Activated B cell treated with CpG ODN at 0.5 μM for 24 hours (primary cell): ENCODE measurements at regions not wholly inside any gene's neighbourhood (a gene's known extent, or its start where the extent isn't known, plus 50 kb on each side); places are given as distances from the start of the nearest gene placed in this dataset.

ENCODE experiments used
- ATAC-seq: fragments of 200-7000 bp; cut with Tn5 transposase; one replicate; pipeline ENCODE4 v1.10.0; 2021; ENCODE audit warnings: low read depth, mild to moderate bottlenecking, moderate library complexity
- CTCF ChIA-PET: fragments of 350-600 bp; sonication (Branson Sonifier 250); formaldehyde crosslinking; loops from one replicate; lab custom pipeline; 2021; ENCODE audit warnings: antibody characterized with exemption; lab: Charles Lee
- POLR2A ChIA-PET: fragments of 350-600 bp; sonication (Branson Sonifier 250); formaldehyde crosslinking; loops from one replicate; lab custom pipeline; 2021; ENCODE audit warnings: antibody characterized with exemption; lab: Charles Lee
- DNase-seq: peaks from one replicate; pipeline ENCODE4 v3.0.0; 2022
- H3K27ac Mint-ChIP-seq: one replicate; pipeline ENCODE4 v1.8.0; 2020; ENCODE audit warnings: mixed read lengths
- H3K27me3 Mint-ChIP-seq: one replicate; pipeline ENCODE4 v1.8.0; 2021; ENCODE audit warnings: mixed read lengths
- H3K36me3 Mint-ChIP-seq: one replicate; pipeline ENCODE4 v1.8.0; 2021; ENCODE audit warnings: low read depth, mixed read lengths
- H3K4me1 Mint-ChIP-seq: one replicate; pipeline ENCODE4 v1.8.0; 2021; ENCODE audit warnings: mixed read lengths
- H3K4me3 Mint-ChIP-seq: one replicate; pipeline ENCODE4 v1.8.0; 2020; ENCODE audit warnings: mild to moderate bottlenecking, mixed read lengths
- H3K9me3 Mint-ChIP-seq: one replicate; pipeline ENCODE4 v1.8.0; 2020; ENCODE audit warnings: mixed read lengths
- intact Hi-C: fragments of 100-400 bp; cut with micrococcal nuclease; formaldehyde crosslinking; loops from one replicate; pipeline ENCODE4 v1.15.1; 2024
- TF ChIP-seq, protein P1 (sequence below): fragments of 200-600 bp; IDR thresholded peaks from one replicate; pipeline ENCODE4 v1.8.0; 2022; ENCODE audit warnings: antibody characterized with exemption, mild to moderate bottlenecking

DNA sequence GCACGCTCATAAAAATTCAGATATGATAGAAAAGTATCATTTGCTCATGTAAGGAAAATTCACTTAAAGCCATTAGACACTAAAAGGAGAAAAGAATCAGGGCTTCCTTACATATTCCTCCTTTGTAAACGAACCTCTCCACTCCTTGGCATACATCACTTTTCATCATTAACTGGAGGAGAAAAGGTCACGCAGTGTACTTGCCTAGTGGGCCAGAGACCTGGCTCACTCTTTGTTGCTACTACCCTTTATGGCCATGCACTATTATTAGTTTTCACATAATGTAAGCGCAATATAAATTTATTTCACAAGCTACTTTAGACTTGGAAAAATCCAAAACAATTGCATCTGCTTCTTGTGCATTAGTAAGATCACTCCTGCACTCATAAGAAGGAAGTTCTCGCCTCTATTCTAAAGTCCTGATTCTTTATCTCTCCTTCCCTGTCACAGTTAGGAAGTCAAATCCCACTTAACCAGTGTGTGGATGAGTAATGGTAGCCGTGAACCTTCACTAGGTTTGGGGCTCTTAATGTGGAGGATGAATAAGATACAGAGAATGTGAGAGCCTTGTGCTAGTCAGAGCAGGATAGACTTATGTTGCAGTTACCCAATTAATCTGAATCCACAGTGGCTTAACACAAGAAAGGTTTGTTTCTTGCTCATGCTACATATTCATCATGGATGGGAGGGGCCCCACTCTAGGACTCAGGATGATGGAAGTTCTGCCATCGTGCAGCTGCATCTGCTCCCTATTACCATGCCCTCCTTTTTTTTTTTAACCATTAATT is 115.0 kb upstream of the GLS start:
- TF ChIP-seq, protein P1, sequence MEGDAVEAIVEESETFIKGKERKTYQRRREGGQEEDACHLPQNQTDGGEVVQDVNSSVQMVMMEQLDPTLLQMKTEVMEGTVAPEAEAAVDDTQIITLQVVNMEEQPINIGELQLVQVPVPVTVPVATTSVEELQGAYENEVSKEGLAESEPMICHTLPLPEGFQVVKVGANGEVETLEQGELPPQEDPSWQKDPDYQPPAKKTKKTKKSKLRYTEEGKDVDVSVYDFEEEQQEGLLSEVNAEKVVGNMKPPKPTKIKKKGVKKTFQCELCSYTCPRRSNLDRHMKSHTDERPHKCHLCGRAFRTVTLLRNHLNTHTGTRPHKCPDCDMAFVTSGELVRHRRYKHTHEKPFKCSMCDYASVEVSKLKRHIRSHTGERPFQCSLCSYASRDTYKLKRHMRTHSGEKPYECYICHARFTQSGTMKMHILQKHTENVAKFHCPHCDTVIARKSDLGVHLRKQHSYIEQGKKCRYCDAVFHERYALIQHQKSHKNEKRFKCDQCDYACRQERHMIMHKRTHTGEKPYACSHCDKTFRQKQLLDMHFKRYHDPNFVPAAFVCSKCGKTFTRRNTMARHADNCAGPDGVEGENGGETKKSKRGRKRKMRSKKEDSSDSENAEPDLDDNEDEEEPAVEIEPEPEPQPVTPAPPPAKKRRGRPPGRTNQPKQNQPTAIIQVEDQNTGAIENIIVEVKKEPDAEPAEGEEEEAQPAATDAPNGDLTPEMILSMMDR = no peak

GRCh38 chr2:190766174-190766572 is 114.4 kb upstream of the GLS start:
- CTCF ChIA-PET = no interaction called here
- intact Hi-C loops = no loop called here
- DNase-seq = no peak
- POLR2A ChIA-PET = no interaction called here
- Mint-ChIP-seq H3K27me3 (no peaks in the 10 kb centered on the region), H3K9me3 (no peaks in the 10 kb centered on the region), H3K4me3 (no peak overlapping the region), H3K27ac (no peak overlapping the region), H3K4me1 (no peaks in the 10 kb centered on the region), H3K36me3 (no peaks in the 10 kb centered on the region)
- TF ChIP-seq, protein P1 = no peak
- no peak for ATAC-seq

More for the DNA sequence above, 115.0 kb upstream of the GLS start:
- no peak overlapping the region for H3K27ac Mint-ChIP-seq
- H3K4me3 Mint-ChIP-seq = no peak overlapping the region
- ChIA-PET CTCF (no interaction called here), POLR2A (no interaction called here)
- no peaks in the 10 kb centered on the region for H3K27me3 Mint-ChIP-seq
- H3K36me3 Mint-ChIP-seq = no peaks in the 10 kb centered on the region
- ATAC-seq (no peak), DNase-seq (no peak)
- H3K4me1 Mint-ChIP-seq = no peaks in the 10 kb centered on the region
- no peaks in the 10 kb centered on the region for H3K9me3 Mint-ChIP-seq
- intact Hi-C loops = no loop called here

DNA sequence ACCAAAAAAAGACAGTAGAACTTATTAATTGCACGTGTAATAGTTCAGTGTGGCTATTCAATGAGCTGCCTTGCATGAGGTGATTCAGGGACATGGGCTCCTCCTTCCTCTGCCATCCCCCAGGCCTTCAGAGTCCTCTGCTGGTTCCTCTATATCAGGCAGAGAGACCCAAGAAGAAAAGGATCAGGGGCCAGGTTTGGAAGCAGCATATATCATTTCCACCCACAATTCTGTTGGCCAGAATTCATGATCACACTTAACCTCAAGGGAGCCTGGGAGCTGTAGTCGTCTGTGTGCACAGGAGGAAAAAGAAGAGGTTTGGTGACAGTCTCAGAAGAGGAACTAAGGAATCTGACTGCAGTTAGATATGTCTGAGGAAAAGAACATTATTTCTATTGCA is 114.0 kb upstream of the GLS start:
- no peak overlapping the region for H3K4me3 Mint-ChIP-seq
- no peaks in the 10 kb centered on the region for H3K36me3 Mint-ChIP-seq
- TF ChIP-seq, protein P1 = no peak
- no peak for DNase-seq
- ChIA-PET POLR2A (no interaction called here), CTCF (no interaction called here)
- intact Hi-C loops = no loop called here
- H3K4me1 Mint-ChIP-seq = no peaks in the 10 kb centered on the region
- no peaks in the 10 kb centered on the region for H3K27me3 Mint-ChIP-seq
- H3K27ac Mint-ChIP-seq = no peak overlapping the region
- no peaks in the 10 kb centered on the region for H3K9me3 Mint-ChIP-seq
- ATAC-seq = no peak

DNA sequence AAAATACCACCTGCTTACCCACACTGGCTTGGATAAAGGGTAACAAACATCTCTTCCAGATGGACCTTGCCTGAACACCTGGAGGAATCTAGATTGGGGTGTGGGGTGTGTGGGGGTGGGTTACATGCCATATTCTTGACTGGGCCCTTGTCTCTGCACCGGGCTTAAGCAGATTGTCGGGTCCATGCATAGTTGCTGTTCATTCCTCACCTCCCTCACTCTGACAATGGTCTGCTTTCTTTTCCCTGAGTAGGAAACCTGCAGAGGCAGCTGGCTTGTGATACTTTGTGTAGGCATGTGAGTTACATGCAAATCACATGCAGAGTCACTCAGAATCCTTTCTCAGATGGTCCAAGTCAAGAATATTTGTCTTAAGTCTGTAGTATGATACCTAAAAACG is 112.8 kb upstream of the GLS start:
- DNase-seq = no peak

DNA sequence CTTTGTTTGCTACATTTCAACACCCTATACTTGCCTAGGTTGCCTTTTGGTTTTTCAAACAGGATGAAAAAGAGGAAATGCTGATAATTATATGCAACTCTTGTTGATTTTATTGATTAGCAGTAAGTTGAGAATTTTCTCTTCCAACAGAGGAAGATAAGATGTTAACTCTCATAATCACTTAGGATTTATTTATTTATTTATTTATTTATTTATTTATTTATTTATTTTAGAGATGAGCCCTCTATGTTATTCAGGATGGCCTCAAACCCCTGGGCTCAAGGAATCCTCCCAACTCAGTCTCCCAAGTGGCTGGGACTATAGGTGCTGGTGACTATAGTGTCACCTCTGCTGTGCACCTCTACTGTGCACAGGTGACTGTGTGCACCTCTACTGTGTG is 111.4 kb upstream of the GLS start:
- Mint-ChIP-seq H3K27me3 (no peaks in the 10 kb centered on the region), H3K36me3 (no peaks in the 10 kb centered on the region), H3K4me1 (no peaks in the 10 kb centered on the region), H3K4me3 (no peak overlapping the region), H3K27ac (no peak overlapping the region), H3K9me3 (no peaks in the 10 kb centered on the region)
- CTCF ChIA-PET = no interaction called here
- intact Hi-C loops = no loop called here
- TF ChIP-seq, protein P1 = no peak
- no peak for ATAC-seq
- DNase-seq = no peak
- POLR2A ChIA-PET = no interaction called here

More for the DNA sequence above, 112.8 kb upstream of the GLS start:
- intact Hi-C loops = no loop called here
- POLR2A ChIA-PET = no interaction called here
- Mint-ChIP-seq H3K9me3 (no peaks in the 10 kb centered on the region), H3K36me3 (no peaks in the 10 kb centered on the region), H3K27me3 (no peaks in the 10 kb centered on the region), H3K4me1 (no peaks in the 10 kb centered on the region), H3K27ac (no peak overlapping the region), H3K4me3 (no peak overlapping the region)
- TF ChIP-seq, protein P1 = no peak
- no peak for ATAC-seq
- CTCF ChIA-PET = interaction anchor here (1.0 kb wide), 1 partner anchor 13 kb away, joined by 3 read pairs; no protein-coding TSS in a partner anchor
